H1 (cell line): ENCODE measurements at regions not wholly inside any gene's neighbourhood (a gene's known extent, or its start where the extent isn't known, plus 50 kb on each side); places are given as distances from the start of the nearest gene placed in this dataset.

Source experiments
- HDAC2 ChIP-seq, 2 experiments: fragments of 300-600 bp in 1 of 2; sonication (generic) in 1 of 2; IDR thresholded peaks; 2 replicates each; pipeline ENCODE4 v1.6.1; 2011 to 2012; ENCODE audit warnings: low read depth in 2 of 2, low read length in 2 of 2, mild to moderate bottlenecking in 2 of 2, moderate library complexity in 2 of 2, borderline replicate concordance in 1 of 2, inconsistent platforms in 1 of 2
- JUN ChIP-seq: IDR thresholded peaks from 2 replicates; pipeline ENCODE4 v1.6.1; 2011; ENCODE audit warnings: low read depth, mild to moderate bottlenecking, improper control_type of control experiment, low read length
- MAFK ChIP-seq: IDR thresholded peaks from 2 replicates; pipeline ENCODE4 v1.6.1; 2012; ENCODE audit warnings: low read depth, mild to moderate bottlenecking, improper control_type of control experiment, low read length
- SAP30 ChIP-seq: fragments of 300-600 bp; sonication (generic); IDR thresholded peaks from 2 replicates; pipeline ENCODE4 v1.7.1; 2012; ENCODE audit warnings: low read length, moderate library complexity, mild to moderate bottlenecking, inconsistent platforms; ENCODE audit not compliant: insufficient read depth, insufficient replicate concordance
- TF ChIP-seq, protein P1 (sequence below): IDR thresholded peaks from 2 replicates; pipeline ENCODE4 v1.6.1; 2012; ENCODE audit warnings: inconsistent platforms

DNA sequence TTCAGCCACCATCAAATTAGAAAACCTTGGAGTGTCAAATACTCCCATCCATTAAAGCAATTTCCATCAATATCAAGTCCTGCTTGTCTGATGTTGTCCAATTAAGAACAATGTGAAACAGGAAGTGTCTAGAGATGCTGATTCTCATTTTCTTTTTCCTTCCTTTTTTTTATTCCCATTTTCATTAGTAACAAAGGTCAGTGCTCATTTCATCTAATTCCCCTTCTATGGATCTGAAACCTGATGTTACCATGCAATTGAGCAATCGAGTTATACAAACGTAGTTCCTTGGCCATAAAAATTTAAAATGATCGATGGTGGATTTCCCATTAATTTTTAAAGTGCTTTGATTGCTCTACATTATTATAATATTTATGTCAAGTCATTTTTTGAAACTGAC lies 330.6 kb upstream of the ZC3H12C start (continued):
- no peak for TF ChIP-seq JUN
- no peak for TF ChIP-seq SAP30
- TF ChIP-seq HDAC2 (IDR thresholded peaks at IDR 0.05; ENCODE audit: borderline replicate concordance in 1 of 2, low read depth in 2 of 2, low read length in 2 of 2), result no peak
- TF ChIP-seq MAFK, result no peak
- TF ChIP-seq, protein P1, sequence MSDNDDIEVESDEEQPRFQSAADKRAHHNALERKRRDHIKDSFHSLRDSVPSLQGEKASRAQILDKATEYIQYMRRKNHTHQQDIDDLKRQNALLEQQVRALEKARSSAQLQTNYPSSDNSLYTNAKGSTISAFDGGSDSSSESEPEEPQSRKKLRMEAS, result no peak
